ACC112 (cell line): ENCODE measurements at regions not wholly inside any gene's neighbourhood (a gene's known extent, or its start where the extent isn't known, plus 50 kb on each side); places are given as distances from the start of the nearest gene placed in this dataset.
"Not testable (repeated sequence)": the region's sequence is repeated elsewhere in the genome, so short reads cannot be mapped to it uniquely, and the experiment has no call there.

Experiments used
- H2AFZ ChIP-seq: fragments of 200-600 bp; sonication (generic); one replicate; pipeline ENCODE4 v1.6.0; 2017; ENCODE audit warnings: antibody characterized with exemption, low read length; ENCODE audit not compliant: unreplicated experiment
- H3K27ac ChIP-seq: fragments of 200-600 bp; sonication (generic); 2 replicates; pipeline ENCODE4 v1.5.1; 2014; ENCODE audit warnings: low read depth, mild to moderate bottlenecking, antibody characterized with exemption, low read length, moderate library complexity
- H3K27me3 ChIP-seq: fragments of 200-600 bp; sonication (generic); 2 replicates; pipeline ENCODE4 v1.6.1; 2014; ENCODE audit warnings: mild to moderate bottlenecking, antibody characterized with exemption, low read length, moderate library complexity, mixed read lengths; ENCODE audit not compliant: insufficient read depth
- H3K36me3 ChIP-seq: fragments of 200-600 bp; sonication (generic); 2 replicates; pipeline ENCODE4 v1.6.1; 2016; ENCODE audit warnings: mild to moderate bottlenecking, antibody characterized with exemption, low read length, moderate library complexity, mixed read lengths; ENCODE audit not compliant: insufficient read depth
- H3K4me1 ChIP-seq: fragments of 200-600 bp; sonication (generic); one replicate; pipeline ENCODE4 v1.6.1; 2016; ENCODE audit warnings: low read length, mixed read lengths; ENCODE audit not compliant: insufficient read depth, unreplicated experiment, control insufficient read depth
- H3K4me3 ChIP-seq: fragments of 200-600 bp; sonication (generic); 2 replicates; pipeline ENCODE4 v1.5.1; 2014; ENCODE audit warnings: mild to moderate bottlenecking, low read depth, low read length
- H3K79me2 ChIP-seq: fragments of 200-600 bp; sonication (generic); one replicate; pipeline ENCODE4 v1.6.0; 2016; ENCODE audit warnings: low read length; ENCODE audit not compliant: control insufficient read depth, unreplicated experiment, insufficient read depth

DNA sequence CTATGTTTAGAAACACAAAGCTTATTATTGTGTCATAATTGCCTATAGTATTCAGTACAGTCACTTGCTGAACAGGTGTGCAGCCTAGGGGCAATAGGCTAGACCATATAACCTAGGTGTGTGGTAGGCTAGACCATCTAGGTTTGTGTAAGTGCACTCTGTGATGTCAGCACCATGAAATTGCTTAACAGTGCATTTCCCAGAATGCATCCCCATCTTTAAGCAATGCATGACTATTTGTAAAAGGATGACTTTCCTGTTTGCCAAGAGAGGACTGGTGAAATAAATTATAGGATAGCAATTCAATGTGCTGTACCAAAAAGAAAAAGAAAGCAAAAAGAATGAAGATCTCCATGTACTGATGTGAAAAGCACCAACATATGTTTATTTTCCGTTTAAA lies 288.7 kb upstream of the AUTS2 start:
- H3K4me3 ChIP-seq = no peak overlapping the region
- no peak overlapping the region for H3K27ac ChIP-seq
- H3K27me3 ChIP-seq = no peaks in the 10 kb centered on the region
- no peaks in the 10 kb centered on the region for H3K4me1 ChIP-seq
- no peaks in the 10 kb centered on the region for H3K36me3 ChIP-seq
- H2AFZ ChIP-seq = no peak overlapping the region
- H3K79me2 ChIP-seq = no peaks in the 10 kb centered on the region

GRCh38 chr7:69311489-69311888 lies 286.8 kb upstream of the AUTS2 start:
- H2AFZ ChIP-seq = no peak overlapping the region
- no peak overlapping the region for H3K4me3 ChIP-seq
- no peaks in the 10 kb centered on the region for H3K79me2 ChIP-seq
- no peaks in the 10 kb centered on the region for H3K36me3 ChIP-seq
- H3K27me3 ChIP-seq = no peaks in the 10 kb centered on the region
- H3K27ac ChIP-seq = no peak overlapping the region
- H3K4me1 ChIP-seq = no peaks in the 10 kb centered on the region

- not testable (repeated sequence) for H3K27ac ChIP-seq, H3K36me3 ChIP-seq, H3K27me3 ChIP-seq, H3K4me1 ChIP-seq, H2AFZ ChIP-seq, H3K4me3 ChIP-seq, H3K79me2 ChIP-seq
Measured at GRCh38 chr7:69313852-69314251, 284.4 kb upstream of the AUTS2 start.

DNA sequence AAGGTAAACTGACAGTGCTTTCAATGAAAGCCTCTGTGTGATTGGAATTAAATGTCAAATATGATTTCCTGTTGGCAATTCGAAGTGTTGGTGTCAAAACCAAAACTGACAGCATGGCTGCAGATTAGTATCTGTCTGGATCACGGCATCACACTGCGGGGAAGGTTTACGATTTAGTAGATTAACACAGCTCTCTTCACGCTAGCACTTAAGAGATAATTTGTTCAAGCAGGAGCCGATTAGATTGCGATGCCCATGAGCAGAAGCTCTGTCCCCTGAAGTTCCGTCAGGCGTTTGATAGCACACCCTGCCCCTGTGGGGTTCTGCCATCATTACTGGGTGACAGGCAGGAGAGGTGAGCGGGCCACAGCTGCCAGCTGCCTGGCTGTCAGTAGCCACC lies 279.5 kb upstream of the AUTS2 start:
- Histone ChIP-seq H3K4me1 (no peaks in the 10 kb centered on the region), H3K36me3 (no peaks in the 10 kb centered on the region), H3K79me2 (no peaks in the 10 kb centered on the region), H3K27me3 (no peaks in the 10 kb centered on the region), H3K4me3 (no peak overlapping the region), H2AFZ (no peak overlapping the region), H3K27ac (no peak overlapping the region)

DNA sequence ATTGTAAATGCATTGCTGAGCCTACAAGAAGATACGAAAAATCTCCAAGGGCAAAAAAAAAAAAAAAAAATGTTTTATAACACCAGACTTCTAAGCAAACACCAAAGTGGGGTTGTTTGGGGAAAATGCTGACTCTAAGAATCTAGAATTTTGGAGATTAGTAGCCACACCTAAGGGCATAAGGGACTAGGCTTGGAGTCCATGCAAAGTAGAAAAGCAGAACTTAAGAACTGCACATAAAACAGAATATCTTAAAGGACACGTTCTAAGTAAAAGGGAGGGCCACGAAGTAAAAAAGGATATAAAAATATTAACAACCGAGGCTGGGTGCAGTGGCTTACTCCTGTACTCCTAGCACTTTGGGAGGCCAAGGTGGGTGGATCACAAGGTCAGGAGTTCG lies 269.8 kb upstream of the AUTS2 start:
- Histone ChIP-seq H3K27me3 (no peaks in the 10 kb centered on the region), H3K4me1 (no peaks in the 10 kb centered on the region), H3K27ac (no peak overlapping the region), H3K4me3 (no peak overlapping the region), H2AFZ (no peak overlapping the region), H3K36me3 (no peaks in the 10 kb centered on the region), H3K79me2 (no peaks in the 10 kb centered on the region)

GRCh38 chr7:69334701-69335100 lies 263.6 kb upstream of the AUTS2 start:
- Histone ChIP-seq H2AFZ (no peak overlapping the region), H3K36me3 (no peaks in the 10 kb centered on the region), H3K27me3 (no peaks in the 10 kb centered on the region), H3K4me1 (no peaks in the 10 kb centered on the region), H3K4me3 (no peak overlapping the region), H3K27ac (no peak overlapping the region), H3K79me2 (no peaks in the 10 kb centered on the region)

GRCh38 chr7:69335331-69335730 lies 262.9 kb upstream of the AUTS2 start:
- Histone ChIP-seq H3K36me3 (no peaks in the 10 kb centered on the region), H3K27ac (no peak overlapping the region), H2AFZ (no peak overlapping the region), H3K79me2 (no peaks in the 10 kb centered on the region), H3K27me3 (no peaks in the 10 kb centered on the region), H3K4me3 (no peak overlapping the region), H3K4me1 (no peaks in the 10 kb centered on the region)

GRCh38 chr7:69336976-69337375 lies 261.3 kb upstream of the AUTS2 start:
- Histone ChIP-seq H3K4me3 (no peak overlapping the region), H3K36me3 (no peaks in the 10 kb centered on the region), H2AFZ (no peak overlapping the region), H3K27me3 (no peaks in the 10 kb centered on the region), H3K79me2 (no peaks in the 10 kb centered on the region), H3K4me1 (no peaks in the 10 kb centered on the region), H3K27ac (no peak overlapping the region)

- Histone ChIP-seq H3K79me2 (no peaks in the 10 kb centered on the region), H3K4me1 (no peaks in the 10 kb centered on the region), H3K27ac (no peak overlapping the region), H3K4me3 (no peak overlapping the region), H3K27me3 (no peaks in the 10 kb centered on the region), H2AFZ (no peak overlapping the region), H3K36me3 (no peaks in the 10 kb centered on the region)
Measured at GRCh38 chr7:69338144-69338543, 260.1 kb upstream of the AUTS2 start.

DNA sequence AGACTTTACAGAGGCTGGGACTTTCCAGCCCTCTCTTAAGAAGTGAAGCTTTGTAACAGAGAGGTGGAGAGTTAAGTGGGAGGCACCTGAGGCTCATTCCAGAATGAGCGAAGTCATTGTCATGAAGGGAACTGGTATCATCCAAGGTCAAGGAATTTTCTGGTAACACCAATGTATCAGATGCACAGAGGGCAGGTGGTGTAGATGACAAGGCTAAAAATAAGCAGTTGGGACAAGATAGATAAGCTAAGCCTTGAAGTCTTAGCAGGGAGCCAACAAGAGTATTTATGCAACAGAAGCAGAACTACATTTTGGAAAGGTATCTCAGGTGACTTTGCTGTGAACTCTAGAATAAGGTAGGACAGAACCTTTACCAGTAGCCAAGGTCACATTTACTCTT lies 257.0 kb upstream of the AUTS2 start:
- no peak overlapping the region for H3K4me3 ChIP-seq
- no peaks in the 10 kb centered on the region for H3K27me3 ChIP-seq
- no peaks in the 10 kb centered on the region for H3K79me2 ChIP-seq
- H3K4me1 ChIP-seq = no peaks in the 10 kb centered on the region
- no peak overlapping the region for H3K27ac ChIP-seq
- no peak overlapping the region for H2AFZ ChIP-seq
- no peaks in the 10 kb centered on the region for H3K36me3 ChIP-seq

DNA sequence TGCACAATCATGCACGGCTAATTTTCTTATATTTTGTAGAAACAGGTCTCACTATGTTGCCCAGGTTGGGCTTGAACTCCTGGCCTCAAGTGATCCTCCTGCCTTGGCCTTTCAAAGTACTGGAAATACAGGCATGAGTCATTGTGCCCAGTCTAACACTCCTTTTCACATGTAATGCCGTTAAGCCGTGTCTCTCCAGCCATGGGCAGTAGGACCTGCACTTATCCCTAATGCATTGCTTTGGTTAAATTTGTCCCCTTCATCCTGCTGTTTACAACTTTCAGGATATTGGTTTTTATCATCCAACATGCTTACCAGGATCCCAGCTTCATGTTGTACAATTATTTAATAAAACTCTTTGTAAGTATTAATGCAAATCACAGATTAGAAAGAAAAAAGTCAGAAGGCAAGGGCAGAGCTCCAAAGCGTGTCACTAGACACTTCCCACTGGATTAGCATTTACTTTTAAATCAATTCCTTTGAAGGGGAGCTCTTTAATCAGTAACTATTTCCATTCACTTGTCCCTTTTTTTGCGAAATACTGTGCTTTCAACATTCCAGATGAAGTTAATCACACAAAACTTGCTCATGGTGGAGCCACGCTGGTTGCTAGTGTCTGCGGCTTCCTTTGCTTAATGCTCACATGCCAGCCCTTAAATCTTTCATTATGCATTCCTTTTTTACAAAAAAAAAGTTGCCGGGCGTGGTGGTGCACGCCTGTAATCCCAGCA lies 256.0 kb upstream of the AUTS2 start:
- H3K79me2 ChIP-seq = no peaks in the 10 kb centered on the region
- H3K4me1 ChIP-seq = no peaks in the 10 kb centered on the region
- H3K4me3 ChIP-seq = no peak overlapping the region
- H3K27ac ChIP-seq = no peak overlapping the region
- no peaks in the 10 kb centered on the region for H3K36me3 ChIP-seq
- H2AFZ ChIP-seq = no peak overlapping the region
- no peaks in the 10 kb centered on the region for H3K27me3 ChIP-seq
